ENCODE measurements at regions not wholly inside any gene's neighbourhood (a gene's known extent, or its start where the extent isn't known, plus 50 kb on each side); places are given as distances from the start of the nearest gene placed in this dataset.

DNA sequence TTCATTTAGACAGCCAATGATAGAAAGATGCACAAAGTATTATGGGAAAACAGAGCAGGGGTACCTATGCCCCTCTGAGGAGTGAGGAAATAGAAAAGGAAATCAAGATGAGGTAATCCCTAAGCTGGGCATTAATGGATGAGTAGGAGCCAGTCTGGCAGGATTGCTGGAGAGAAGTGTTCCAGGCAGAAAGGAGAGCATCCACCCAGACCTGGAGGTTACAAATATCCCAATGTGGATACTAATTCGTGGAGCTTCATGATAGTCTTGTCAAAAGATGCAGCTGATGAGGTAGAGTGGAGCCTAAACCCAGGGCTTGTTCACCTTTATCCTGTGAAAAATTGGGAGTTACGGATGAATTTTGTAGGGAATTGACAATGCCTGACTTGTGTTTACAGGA is 328.0 kb downstream of the ZNF608 start:
- TF ChIP-seq CTCF (IDR thresholded peaks at IDR 0.05) = no peak
- no peak for TF ChIP-seq POLR2A (IDR thresholded peaks at IDR 0.05)
- H3K36me3 ChIP-seq = no peaks in the 10 kb centered on the region
- no peaks in the 10 kb centered on the region for H3K4me1 ChIP-seq
- WGBS, 2 donors = 86 to 93% methylated on average over 2 of the region's 2 CpGs
- no peak overlapping the region for H3K27ac ChIP-seq
- intact Hi-C loops (cut with DNase I) = no loop called here
- no peak for DNase-seq
- H3K27me3 ChIP-seq = no peaks in the 10 kb centered on the region
- no peak overlapping the region for H3K4me3 ChIP-seq (replicated peaks in 1 of 3)
- no peaks in the 10 kb centered on the region for H3K9me3 ChIP-seq

DNA sequence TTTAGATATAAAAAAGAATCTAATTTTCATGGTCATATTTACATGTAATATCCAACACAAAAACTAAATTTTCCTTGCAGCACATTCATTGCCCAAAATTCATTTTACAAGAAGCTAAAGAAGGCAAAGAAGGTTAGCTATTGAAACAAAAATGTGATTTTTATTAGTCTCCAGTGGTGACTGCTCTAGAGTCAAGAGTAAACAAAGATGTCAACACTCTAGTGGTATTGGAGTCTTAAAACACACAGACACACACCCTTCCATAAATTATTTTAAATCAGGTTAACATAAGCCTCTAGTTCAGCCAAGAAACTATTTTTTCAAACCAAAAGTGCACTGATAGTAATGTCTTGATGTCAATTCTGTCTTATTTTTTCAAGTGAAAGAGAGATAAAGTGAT is 329.2 kb downstream of the ZNF608 start:
- no peaks in the 10 kb centered on the region for H3K9me3 ChIP-seq
- H3K4me1 ChIP-seq = no peaks in the 10 kb centered on the region
- no peak for TF ChIP-seq CTCF (IDR thresholded peaks at IDR 0.05)
- TF ChIP-seq POLR2A (IDR thresholded peaks at IDR 0.05) = no peak
- H3K4me3 ChIP-seq (replicated peaks in 1 of 3) = no peak overlapping the region
- DNase-seq = no peak
- no peaks in the 10 kb centered on the region for H3K27me3 ChIP-seq
- no peak overlapping the region for H3K27ac ChIP-seq
- intact Hi-C loops (cut with DNase I) = no loop called here
- no peaks in the 10 kb centered on the region for H3K36me3 ChIP-seq

DNA sequence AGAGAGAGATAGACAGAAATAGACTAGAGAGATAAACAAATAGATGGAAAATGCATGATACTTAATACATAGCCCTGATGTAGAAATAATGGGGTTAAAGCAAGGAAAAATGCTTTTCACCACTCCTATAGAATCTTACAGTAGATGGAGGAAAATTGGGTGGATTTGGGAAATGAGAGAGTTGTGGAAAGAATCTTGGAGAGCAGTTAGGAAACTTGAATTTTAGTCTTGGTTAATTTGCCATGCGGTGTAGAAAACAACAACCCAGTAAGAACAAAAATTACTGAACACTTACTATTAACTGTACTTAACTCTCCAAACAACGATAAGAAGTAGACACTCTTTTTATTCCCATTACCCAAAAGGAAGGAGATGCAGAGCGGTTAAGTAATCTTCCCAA is 329.8 kb downstream of the ZNF608 start:
- 93% methylated on average over 3 of the region's 3 CpGs for WGBS, 2 donors
- Histone ChIP-seq H3K27ac (no peak overlapping the region), H3K4me3 (replicated peaks in 1 of 3) (no peak overlapping the region), H3K27me3 (no peaks in the 10 kb centered on the region), H3K36me3 (no peaks in the 10 kb centered on the region), H3K4me1 (no peaks in the 10 kb centered on the region), H3K9me3 (no peaks in the 10 kb centered on the region)
- intact Hi-C loops (cut with DNase I) = no loop called here
- TF ChIP-seq POLR2A (IDR thresholded peaks at IDR 0.05) (no peak), CTCF (IDR thresholded peaks at IDR 0.05) (no peak)
- DNase-seq = no peak

DNA sequence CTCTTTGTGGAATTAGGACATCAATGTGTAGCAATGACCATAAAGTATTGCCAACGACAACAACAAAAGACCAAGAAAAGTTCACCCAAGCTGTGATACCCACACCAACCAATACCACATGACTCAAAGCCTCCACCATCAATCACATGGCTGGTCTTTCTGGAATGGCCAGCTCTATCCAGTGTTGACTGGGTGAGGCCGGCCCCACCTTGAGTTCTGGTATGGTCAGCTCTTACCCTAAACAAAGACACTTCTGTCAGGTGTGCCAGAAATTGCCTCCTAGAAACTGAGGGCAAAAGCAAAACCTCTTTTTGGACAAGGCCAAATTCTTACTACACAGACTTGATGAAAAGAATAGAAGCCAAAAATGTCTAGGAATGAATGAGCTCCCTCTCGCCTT is 331.5 kb downstream of the ZNF608 start:
- intact Hi-C loops (cut with DNase I) = no loop called here
- Histone ChIP-seq H3K9me3 (no peaks in the 10 kb centered on the region), H3K27me3 (no peaks in the 10 kb centered on the region), H3K36me3 (no peaks in the 10 kb centered on the region), H3K4me3 (replicated peaks in 1 of 3) (no peak overlapping the region), H3K4me1 (no peaks in the 10 kb centered on the region), H3K27ac (no peak overlapping the region)
- TF ChIP-seq CTCF (IDR thresholded peaks at IDR 0.05) = no peak
- TF ChIP-seq POLR2A (IDR thresholded peaks at IDR 0.05) = no peak
- no peak for DNase-seq
- WGBS, 2 donors = 98 to 100% methylated on average over 3 of the region's 3 CpGs

- Histone ChIP-seq H3K27ac (no peak overlapping the region), H3K36me3 (no peaks in the 10 kb centered on the region), H3K4me1 (no peaks in the 10 kb centered on the region), H3K4me3 (replicated peaks in 1 of 3) (no peak overlapping the region), H3K9me3 (no peaks in the 10 kb centered on the region), H3K27me3 (no peaks in the 10 kb centered on the region)
- TF ChIP-seq CTCF (IDR thresholded peaks at IDR 0.05) (no peak), POLR2A (IDR thresholded peaks at IDR 0.05) (no peak)
- 90% methylated on average over 3 of the region's 3 CpGs for WGBS, 2 donors
- no peak for DNase-seq
- intact Hi-C loops (cut with DNase I) = no loop called here
Measured at GRCh38 chr5:124410539-124411488, 335.6 kb downstream of the ZNF608 start.

Measured in thyroid gland (tissue), 4 donors.